NAMALWA (cell line): ENCODE measurements at regions not wholly inside any gene's neighbourhood (a gene's known extent, or its start where the extent isn't known, plus 50 kb on each side); places are given as distances from the start of the nearest gene placed in this dataset.
A peak's percentile ranks its signal among the peaks of the same experiment; 100 is the strongest.
"Not testable (repeated sequence)": the region's sequence is repeated elsewhere in the genome, so short reads cannot be mapped to it uniquely, and the experiment has no call there.

Experiments used
- DNase-seq: peaks from one replicate; pipeline ENCODE4 v3.0.0-alpha.2; 2015; ENCODE audit warnings: low spot score

DNA sequence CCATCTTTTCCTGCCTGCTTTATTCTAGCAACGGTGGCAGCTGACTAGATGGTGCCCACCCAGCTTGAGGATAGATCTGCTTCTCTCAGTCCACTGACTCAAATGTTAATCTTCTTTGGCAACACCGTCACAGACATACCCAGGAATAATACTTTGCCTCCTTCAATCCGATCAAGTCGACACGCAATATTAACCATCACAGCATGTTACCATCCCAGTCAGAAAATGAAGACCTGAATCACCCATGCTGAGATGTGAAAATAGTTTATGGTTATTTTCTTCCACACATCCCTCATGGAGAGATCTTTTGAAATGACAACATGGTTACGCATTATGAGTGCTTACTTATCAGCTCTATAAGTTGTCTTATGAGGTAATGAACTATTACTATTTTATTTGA, 392.8 kb downstream of the SEC23A start:
- DNase-seq = no peak

DNA sequence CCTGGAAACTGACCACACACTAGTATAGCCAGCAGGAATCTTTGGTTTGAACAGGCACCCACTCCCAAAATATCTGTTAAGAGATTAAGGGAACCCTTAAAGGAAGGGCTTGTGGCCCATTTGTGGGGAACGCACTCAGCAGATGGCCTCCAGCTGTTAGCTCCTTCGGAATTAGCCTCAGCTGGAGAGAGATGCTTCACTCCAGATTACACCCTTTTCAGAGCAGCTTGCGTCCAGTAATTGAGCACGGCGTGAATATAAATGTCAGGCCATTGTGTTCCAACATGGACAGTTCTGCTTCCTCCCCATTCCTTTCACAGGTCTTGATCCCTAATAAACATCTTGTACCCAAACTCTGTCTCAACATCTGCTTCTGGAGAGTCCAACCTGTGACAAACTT, 397.8 kb downstream of the SEC23A start:
- no peak for DNase-seq

DNA sequence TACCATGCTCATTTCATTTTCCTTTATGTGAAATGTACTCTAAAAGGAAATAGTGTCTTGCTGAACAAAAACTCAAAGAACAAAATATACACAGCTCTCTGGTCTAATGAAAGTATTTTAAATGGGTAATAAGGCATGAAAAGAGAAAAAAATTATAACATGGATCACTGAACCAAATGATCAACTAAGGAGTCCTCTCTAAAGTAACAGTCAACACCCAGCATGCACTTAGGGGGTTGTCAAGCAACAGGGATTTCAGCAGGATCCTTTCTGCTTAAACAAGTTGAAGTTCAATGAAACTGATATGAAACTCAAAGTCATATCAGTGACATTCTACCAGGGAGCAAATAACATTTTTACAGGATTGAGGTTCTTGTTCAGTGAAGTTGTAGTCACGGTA, 398.8 kb downstream of the SEC23A start:
- no peak for DNase-seq

GRCh38 chr14:38696925-38697324, 406.1 kb downstream of the SEC23A start:
- no peak for DNase-seq

- DNase-seq = no peak
Observed at GRCh38 chr14:38693423-38693822, 409.6 kb downstream of the SEC23A start.

DNA sequence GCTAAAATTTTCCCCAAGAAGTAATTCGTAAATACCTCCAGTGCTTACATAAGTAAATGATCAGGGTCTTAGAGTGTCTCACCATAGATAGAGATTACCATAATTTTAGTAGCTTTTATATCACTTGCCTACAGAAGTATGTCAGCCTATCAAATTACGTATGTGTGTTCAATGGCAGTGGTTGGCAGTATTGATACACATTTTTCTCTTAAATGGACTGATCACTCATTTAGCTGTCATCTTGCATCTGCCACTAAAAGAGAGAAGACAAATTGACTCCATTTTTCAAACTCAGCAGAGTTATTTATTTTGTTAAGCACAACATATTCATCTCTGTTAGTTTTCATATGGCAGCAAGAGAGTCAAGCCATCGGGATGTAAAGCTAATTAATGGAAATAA, 413.1 kb upstream of the CLEC14A start:
- DNase-seq = no peak

DNA sequence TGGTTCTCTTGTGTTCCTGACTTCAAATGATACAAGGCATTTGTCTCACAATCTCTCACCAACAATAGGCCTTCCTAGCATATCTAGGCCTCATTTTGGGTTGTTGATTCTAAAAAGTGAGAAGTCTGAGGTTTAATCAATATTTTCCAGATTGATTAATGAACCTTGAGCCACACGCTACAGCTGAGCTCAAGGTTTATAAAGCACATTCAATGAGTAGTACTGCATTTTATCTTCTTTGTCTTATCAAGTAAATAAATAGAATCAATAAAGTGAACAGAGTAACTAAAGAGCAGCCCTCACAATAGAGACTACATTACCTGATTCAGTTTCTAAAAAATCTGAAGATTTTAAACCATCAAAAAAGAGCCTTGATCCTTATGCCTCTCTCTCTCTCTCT, 407.5 kb upstream of the CLEC14A start:
- no peak for DNase-seq

GRCh38 chr14:38662781-38663180, 406.9 kb upstream of the CLEC14A start:
- DNase-seq = no peak

DNA sequence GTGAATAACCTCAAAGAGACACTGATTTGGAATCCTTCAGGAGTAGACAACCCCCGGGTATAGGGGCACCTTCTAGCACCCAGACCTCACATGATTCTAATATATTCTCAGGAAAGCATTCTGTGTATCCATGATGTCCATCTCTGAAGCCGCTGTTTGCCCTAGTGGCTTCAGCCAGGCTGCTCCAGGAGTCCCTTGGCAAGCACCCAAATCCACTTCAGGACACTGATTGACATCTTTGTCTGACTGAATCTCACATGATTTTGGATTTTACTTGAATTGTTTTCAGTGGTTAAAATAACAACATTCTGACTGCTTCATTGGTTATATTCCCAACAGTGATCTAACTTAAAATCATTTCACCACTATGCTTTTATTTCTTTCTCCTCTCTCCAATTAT, 390.5 kb upstream of the CLEC14A start:
- DNase-seq = no peak

DNA sequence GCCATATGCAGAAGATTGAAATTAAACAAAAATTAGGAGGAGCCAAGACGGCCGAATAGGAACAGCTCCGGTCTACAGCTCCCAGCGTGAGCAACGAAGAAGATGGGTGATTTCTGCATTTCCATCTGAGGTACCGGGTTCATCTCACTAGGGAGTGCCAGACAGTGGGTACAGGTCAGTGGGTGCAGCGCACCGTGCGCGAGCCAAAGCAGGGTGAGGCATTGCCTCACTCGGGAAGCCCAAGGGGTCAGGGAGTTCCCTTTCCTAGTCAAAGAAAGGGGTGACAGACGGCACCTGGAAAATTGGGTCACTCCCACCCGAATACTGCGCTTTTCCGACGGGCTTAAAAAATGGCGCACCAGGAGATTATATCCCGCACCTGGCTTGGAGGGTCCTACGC, 379.0 kb upstream of the CLEC14A start:
- not testable (repeated sequence) for DNase-seq

DNA sequence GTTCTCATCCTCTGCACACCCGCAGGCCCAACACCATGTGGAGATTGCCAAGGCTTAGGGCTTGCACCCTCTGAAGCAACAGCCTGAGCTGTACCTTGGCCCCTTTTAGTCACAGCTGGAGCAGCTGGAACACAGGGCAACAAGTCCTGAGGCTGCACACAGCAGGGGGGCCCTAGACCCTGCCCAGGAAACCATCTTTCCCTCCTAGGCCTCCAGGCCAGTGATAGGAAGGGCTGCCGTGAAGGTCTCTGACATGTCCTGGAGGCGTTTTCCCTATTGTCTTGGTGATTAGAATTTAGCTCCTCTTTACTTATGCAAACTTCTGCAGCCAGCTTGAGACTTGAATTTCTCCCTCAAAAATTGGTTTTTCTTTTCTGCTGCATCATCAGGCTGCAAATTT, 373.5 kb upstream of the CLEC14A start:
- no peak for DNase-seq

- DNase-seq = no peak
Observed at GRCh38 chr14:38627163-38627562, 371.3 kb upstream of the CLEC14A start.

DNA sequence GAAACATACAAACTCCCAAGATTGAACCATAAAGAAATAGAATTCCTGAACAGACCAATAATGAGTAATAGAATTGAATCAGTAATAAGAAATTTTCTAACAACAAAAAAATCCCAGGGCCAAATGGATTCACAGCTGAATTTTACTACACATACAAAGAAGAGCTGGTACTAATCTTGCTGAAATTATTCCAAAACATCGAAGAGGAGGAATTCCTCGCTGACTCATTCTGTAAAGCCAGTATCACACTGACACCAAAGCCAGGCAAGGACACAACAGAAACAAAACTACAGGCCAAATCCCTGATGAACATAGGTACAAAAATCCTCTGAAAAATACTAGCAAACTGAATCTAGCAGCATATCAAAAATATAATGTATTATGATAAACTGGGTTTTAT, 367.8 kb upstream of the CLEC14A start:
- DNase-seq = no peak

- peak; percentile 12 for DNase-seq
Observed at GRCh38 chr14:38618514-38618913, 362.6 kb upstream of the CLEC14A start.

DNA sequence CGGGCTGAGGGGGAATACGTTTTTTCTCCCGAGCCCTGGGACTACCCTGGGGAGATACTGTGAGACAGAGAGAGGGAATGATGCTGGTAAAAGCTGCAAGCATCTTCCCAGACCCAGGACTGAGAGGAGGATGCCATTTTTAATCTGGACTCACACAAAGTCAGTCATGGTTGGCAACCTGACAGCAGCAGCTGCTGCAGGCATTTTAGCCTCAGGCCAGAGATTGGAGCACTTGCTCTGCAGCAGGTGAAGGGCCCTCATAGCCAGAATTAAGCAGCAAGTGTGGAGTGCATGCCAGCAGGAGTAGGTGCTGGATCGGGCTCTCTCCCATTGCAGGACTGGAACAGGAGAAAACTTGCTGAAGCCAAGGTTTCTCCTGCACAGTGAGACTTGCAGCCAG, 361.1 kb upstream of the CLEC14A start:
- no peak for DNase-seq

DNA sequence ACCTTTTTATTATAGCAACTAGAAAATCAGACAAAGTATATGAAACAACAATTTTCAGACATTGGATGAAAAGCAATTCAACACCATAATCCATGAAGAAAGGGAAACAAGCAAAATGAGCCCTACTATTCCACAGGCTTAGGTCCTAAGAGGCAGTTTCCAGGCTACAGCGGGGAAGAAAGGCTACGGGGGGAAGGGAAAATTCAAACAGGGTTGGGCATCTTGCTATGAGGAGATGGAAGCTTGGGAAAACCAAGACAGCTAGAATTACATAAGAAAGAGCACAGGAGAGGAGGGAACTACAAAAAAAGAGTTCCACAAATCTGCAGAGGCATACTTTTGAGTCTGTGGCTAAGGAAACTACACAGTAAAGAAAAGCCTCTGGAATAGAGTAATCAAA, 356.0 kb upstream of the CLEC14A start:
- no peak for DNase-seq

DNA sequence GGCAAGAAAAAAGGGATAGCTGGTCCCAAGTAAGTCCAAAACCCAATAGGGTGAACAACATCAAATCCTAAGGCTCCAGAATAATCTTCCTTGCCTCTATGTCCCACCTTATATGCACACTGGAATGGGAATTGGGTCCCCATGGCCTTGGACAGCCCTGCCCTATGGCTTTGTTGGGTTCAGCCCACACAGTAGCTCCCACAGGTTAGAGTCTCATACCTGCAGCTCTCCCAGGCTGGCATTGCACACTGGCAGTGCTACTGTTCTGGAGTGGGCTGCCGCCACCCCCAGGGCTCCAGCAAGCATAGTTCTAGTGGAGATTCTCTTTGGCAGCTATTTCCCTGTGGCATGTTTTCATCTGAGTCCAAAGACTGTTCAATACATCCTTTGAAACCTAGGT, 352.4 kb upstream of the CLEC14A start:
- DNase-seq = no peak

DNA sequence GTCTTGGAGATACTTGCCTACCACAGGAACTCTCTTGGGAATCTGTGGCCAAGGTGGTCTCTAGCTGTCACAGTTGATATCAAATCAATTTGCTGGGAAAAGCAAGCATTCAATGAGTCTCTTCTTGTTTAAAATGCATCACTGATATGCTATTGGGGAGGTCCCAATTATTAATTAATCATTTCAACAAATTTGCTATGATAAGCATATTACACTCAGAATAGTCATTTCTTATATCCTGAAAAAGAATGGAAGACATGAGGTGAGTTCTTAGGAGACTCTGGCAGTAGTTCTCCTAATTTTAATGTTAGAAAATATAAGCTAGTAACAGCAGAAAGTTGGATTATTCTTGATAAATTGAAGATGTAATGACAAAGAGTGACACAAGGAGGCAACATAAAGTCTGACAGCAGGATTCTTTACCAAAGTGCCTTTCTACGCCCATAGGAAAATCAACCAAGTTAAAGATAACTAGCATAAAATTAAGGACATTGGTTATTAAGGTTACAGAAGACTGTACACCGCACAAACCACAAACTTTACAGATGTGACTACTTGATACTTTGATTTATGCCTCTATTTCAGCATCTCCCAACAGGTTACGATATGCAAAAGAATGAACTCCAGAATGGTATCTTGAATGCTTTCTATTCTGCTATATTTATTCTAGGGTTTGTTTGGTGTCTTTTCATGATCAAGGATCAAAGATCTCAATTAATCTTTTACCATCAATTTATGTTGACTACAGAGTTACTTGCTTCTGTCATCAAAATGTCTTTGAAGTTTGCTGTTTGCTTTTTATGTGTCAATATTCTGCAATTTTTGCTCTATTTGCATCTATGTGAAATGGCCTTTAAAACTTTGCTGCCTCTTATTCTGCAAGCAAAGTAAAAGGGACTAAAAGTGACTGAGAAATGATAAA, 349.6 kb upstream of the CLEC14A start:
- DNase-seq = peak; percentile 1

GRCh38 chr14:38600572-38600971, 344.7 kb upstream of the CLEC14A start:
- not testable (repeated sequence) for DNase-seq

- no peak for DNase-seq
Observed at GRCh38 chr14:38593476-38593875, 337.6 kb upstream of the CLEC14A start.

GRCh38 chr14:38592764-38593442, 337.0 kb upstream of the CLEC14A start:
- DNase-seq = no peak

- DNase-seq = no peak
Observed at GRCh38 chr14:38589747-38590350, 334.0 kb upstream of the CLEC14A start.

DNA sequence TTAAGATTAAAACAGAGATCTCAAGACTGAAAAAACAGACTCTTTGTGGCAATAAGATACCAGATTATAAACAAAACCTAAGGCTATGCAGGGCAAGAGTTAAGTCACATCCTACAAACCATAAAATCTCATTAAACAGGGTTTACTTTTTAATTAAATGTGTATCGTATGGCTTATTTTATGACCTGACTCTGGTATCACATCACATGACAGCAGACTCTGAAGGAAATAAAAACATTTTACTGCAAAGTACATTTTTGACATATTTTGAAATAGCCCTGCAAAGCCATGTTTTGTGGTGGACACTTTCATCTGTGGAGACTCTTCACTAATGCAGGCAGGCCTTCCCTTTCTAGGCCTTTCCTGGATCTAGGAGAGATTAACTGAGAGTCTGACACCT, 327.6 kb upstream of the CLEC14A start:
- no peak for DNase-seq
